ENCODE measurements at regions not wholly inside any gene's neighbourhood (a gene's known extent, or its start where the extent isn't known, plus 50 kb on each side); places are given as distances from the start of the nearest gene placed in this dataset.

DNA sequence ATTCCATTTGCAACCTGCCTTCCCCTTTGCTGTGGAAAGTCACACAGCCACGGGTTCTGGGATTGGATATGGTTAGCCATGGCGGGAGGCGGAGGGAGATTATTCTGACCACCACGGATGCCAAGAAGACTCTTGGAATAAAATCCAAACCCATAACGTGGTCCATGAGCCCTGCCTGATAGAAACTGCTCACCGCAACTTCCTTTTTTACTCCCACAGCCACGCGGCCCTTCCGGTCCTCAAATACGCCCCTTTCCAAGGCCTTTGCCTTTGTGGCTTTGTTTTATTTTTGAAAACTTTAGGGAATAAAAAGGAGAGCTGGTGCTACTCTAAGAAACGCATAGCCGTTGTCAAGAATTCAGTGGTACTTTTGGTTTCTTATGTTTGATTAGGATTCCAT, 602.5 kb upstream of the CDH4 start:
- Histone ChIP-seq H3K36me3 (no peaks in the 10 kb centered on the region), H3K27me3 (no peaks in the 10 kb centered on the region), H3K4me3 (no peak overlapping the region), H3K9me3 (no peaks in the 10 kb centered on the region), H3K4me1 (ENCODE audit: insufficient read depth) (peaks cover 1% of the 10 kb centered on the region), H3K27ac (no peak overlapping the region)
- intact Hi-C loops (cut with DNase I), result no loop called here
- no peak for DNase-seq
- TF ChIP-seq POLR2A (IDR thresholded peaks at IDR 0.05) (no peak), CTCF (IDR thresholded peaks at IDR 0.05) (no peak), EP300 (IDR thresholded peaks at IDR 0.05) (no peak)
- WGBS, 3 donors, result 55 to 78% (median 62%) methylated on average over 12 of the region's 12 CpGs

- DNase-seq, result no peak
- H3K27me3 ChIP-seq, result no peaks in the 10 kb centered on the region
- WGBS, 3 donors, result 94 to 96% (median 96%) methylated on average over 10 of the region's 10 CpGs
- intact Hi-C loops (cut with DNase I), result no loop called here
- no peaks in the 10 kb centered on the region for H3K36me3 ChIP-seq
- TF ChIP-seq EP300 (IDR thresholded peaks at IDR 0.05) (no peak), CTCF (IDR thresholded peaks at IDR 0.05) (no peak), POLR2A (IDR thresholded peaks at IDR 0.05) (no peak)
- peaks cover 1% of the 10 kb centered on the region for H3K4me1 ChIP-seq (ENCODE audit: insufficient read depth)
- H3K27ac ChIP-seq, result no peak overlapping the region
- H3K4me3 ChIP-seq, result no peak overlapping the region
- H3K9me3 ChIP-seq, result no peaks in the 10 kb centered on the region
These were observed 602.0 kb upstream of the CDH4 start for GRCh38 chr20:60650087-60650486.

DNA sequence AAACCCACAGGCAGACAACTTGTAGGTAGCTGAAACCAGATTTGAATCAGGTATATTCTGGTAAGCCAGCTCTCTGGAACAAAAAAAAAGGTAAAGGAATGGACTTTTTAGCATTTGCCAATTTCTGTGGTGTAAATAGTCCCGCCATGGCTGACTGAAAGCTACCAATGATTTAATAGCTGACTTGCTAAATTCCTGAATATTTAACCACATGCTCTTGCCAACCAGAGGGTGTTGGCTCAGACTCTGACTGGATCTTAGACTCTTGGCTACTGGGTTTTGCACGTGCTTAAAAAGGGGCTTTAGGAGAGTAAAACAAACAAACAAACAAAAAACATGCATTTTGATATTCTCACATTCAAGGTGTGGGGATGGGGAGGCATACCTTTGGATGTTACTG, 600.0 kb upstream of the CDH4 start:
- intact Hi-C loops (cut with DNase I), result no loop called here
- WGBS, 3 donors, result 60 to 72% (median 65%) methylated on average over 2 of the region's 2 CpGs
- no peak overlapping the region for H3K27ac ChIP-seq
- DNase-seq, result no peak
- TF ChIP-seq POLR2A (IDR thresholded peaks at IDR 0.05), result no peak
- TF ChIP-seq EP300 (IDR thresholded peaks at IDR 0.05), result no peak
- TF ChIP-seq CTCF (IDR thresholded peaks at IDR 0.05), result no peak
- no peaks in the 10 kb centered on the region for H3K36me3 ChIP-seq
- no peaks in the 10 kb centered on the region for H3K27me3 ChIP-seq
- H3K4me1 ChIP-seq (ENCODE audit: insufficient read depth), result peaks cover 1% of the 10 kb centered on the region
- H3K4me3 ChIP-seq, result no peak overlapping the region
- no peaks in the 10 kb centered on the region for H3K9me3 ChIP-seq

- WGBS, 3 donors, result 32 to 46% (median 36%) methylated on average over 4 of the region's 4 CpGs
- H3K4me1 ChIP-seq (ENCODE audit: insufficient read depth), result peaks cover 1% of the 10 kb centered on the region
- no peak overlapping the region for H3K4me3 ChIP-seq
- no peak for DNase-seq
- H3K27ac ChIP-seq, result no peak overlapping the region
- TF ChIP-seq CTCF (IDR thresholded peaks at IDR 0.05) (no peak), POLR2A (IDR thresholded peaks at IDR 0.05) (no peak), EP300 (IDR thresholded peaks at IDR 0.05) (no peak)
- H3K27me3 ChIP-seq, result no peaks in the 10 kb centered on the region
- no peaks in the 10 kb centered on the region for H3K36me3 ChIP-seq
- H3K9me3 ChIP-seq, result no peaks in the 10 kb centered on the region
- intact Hi-C loops (cut with DNase I), result no loop called here
These were observed 599.4 kb upstream of the CDH4 start for GRCh38 chr20:60652615-60653014.
